Lower leg skin (tissue), 4 donors: ENCODE measurements at regions not wholly inside any gene's neighbourhood (a gene's known extent, or its start where the extent isn't known, plus 50 kb on each side); places are given as distances from the start of the nearest gene placed in this dataset.

Source experiments
- DNase-seq, 2 donors: peaks; one replicate each; pipeline ENCODE4 v3.0.0-alpha.2; 2019; ENCODE audit warnings: low spot score in 2 of 2
- H3K4me3 ChIP-seq: fragments of 200-600 bp; sonication (generic); 2 replicates; pipeline ENCODE4 v1.5.1; 2017; ENCODE audit warnings: mild to moderate bottlenecking, low read depth; ENCODE audit not compliant: poor library complexity, severe bottlenecking
- CTCF ChIP-seq, 3 donors: fragments of 450-650 bp; IDR thresholded peaks; one replicate each; pipeline ENCODE4 v1.5.1; 2016; ENCODE audit warnings: antibody characterized with exemption in 3 of 3, mild to moderate bottlenecking in 3 of 3, moderate library complexity in 2 of 3
- POLR2A ChIP-seq, 2 donors: fragments of 450-650 bp; IDR thresholded peaks; one replicate each; pipeline ENCODE4 v1.6.1; 2016 to 2017; ENCODE audit warnings: antibody characterized with exemption in 2 of 2, mild to moderate bottlenecking in 1 of 2, moderate library complexity in 1 of 2
- WGBS, 2 donors: methylation state at CpG; one replicate each; pipeline ENCODE4 v1.1.5; 2018; 5-methylcytosine and 5-hydroxymethylcytosine counted together
- intact Hi-C: fragments of 100-400 bp; cut with DNase I; formaldehyde crosslinking; loops from one replicate; pipeline ENCODE4 v1.15.0; 2023; ENCODE audit warnings: low total_unique reads

GRCh38 chr9:13878241-13878711, 435.7 kb downstream of the NFIB start:
- intact Hi-C loops: no loop called here
- H3K4me3 ChIP-seq: no peak overlapping the region
- TF ChIP-seq CTCF (IDR thresholded peaks at IDR 0.05) (no peak), POLR2A (IDR thresholded peaks at IDR 0.05) (no peak)
- no peak for DNase-seq
- whole genome bisulfite sequencing, 2 donors: 56 to 57% methylated on average over 3 of the region's 3 CpGs

GRCh38 chr9:13876741-13877140, 437.2 kb downstream of the NFIB start:
- no peak for DNase-seq
- intact Hi-C loops: no loop called here
- H3K4me3 ChIP-seq: no peak overlapping the region
- TF ChIP-seq CTCF (IDR thresholded peaks at IDR 0.05) (no peak), POLR2A (IDR thresholded peaks at IDR 0.05) (no peak)
- WGBS, 2 donors: 86 to 92% methylated on average over 1 of the region's 1 CpG

DNA sequence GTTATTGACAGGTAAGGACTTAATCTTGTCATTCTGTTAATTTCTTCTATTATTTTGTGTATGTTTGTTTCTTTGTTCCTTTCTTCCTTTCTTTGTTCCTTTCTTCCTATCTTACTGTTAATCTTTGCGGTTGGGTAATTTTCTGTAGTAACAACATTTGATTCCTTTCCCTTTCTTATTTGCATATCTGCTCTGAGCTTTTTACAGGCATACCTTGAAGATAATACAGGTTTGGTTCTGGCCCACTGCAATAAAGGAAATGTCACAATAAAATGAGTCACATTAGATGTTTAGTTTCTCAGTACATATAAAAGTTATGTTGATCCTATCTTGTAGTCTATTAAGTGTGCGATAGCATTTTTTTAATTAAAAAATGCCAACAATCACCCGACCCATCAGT, 440.7 kb downstream of the NFIB start:
- TF ChIP-seq POLR2A (IDR thresholded peaks at IDR 0.05) (no peak), CTCF (IDR thresholded peaks at IDR 0.05) (no peak)
- no peak overlapping the region for H3K4me3 ChIP-seq
- intact Hi-C loops: no loop called here
- no peak for DNase-seq
- WGBS, 2 donors: 92 to 93% methylated on average over 3 of the region's 3 CpGs

- DNase-seq: no peak
- TF ChIP-seq POLR2A (IDR thresholded peaks at IDR 0.05) (no peak), CTCF (IDR thresholded peaks at IDR 0.05) (no peak)
- intact Hi-C loops: no loop called here
- whole genome bisulfite sequencing, 2 donors: 83 to 84% methylated on average over 4 of the region's 4 CpGs
- no peak overlapping the region for H3K4me3 ChIP-seq
Observed at GRCh38 chr9:13868336-13868735, 445.6 kb downstream of the NFIB start.

- no peak overlapping the region for H3K4me3 ChIP-seq
- DNase-seq: no peak
- intact Hi-C loops: no loop called here
- TF ChIP-seq POLR2A (IDR thresholded peaks at IDR 0.05) (no peak), CTCF (IDR thresholded peaks at IDR 0.05) (no peak)
- WGBS, 2 donors: 63 to 68% methylated on average over 1 of the region's 1 CpG
Observed at GRCh38 chr9:13865869-13866268, 448.1 kb downstream of the NFIB start.

GRCh38 chr9:13863112-13863511, 450.8 kb downstream of the NFIB start:
- DNase-seq: no peak
- WGBS, 2 donors: 45 to 58% methylated on average over 1 of the region's 1 CpG
- intact Hi-C loops: no loop called here
- H3K4me3 ChIP-seq: no peak overlapping the region
- TF ChIP-seq CTCF (IDR thresholded peaks at IDR 0.05) (no peak), POLR2A (IDR thresholded peaks at IDR 0.05) (no peak)
